ENCODE measurements at regions not wholly inside any gene's neighbourhood (a gene's known extent, or its start where the extent isn't known, plus 50 kb on each side); places are given as distances from the start of the nearest gene placed in this dataset.
A peak's percentile ranks its signal among the peaks of the same experiment; 100 is the strongest.

GRCh38 chr22:49106096-49106841 is 721.4 kb downstream of the BRD1 start:
- TF ChIP-seq CTCF (IDR thresholded peaks at IDR 0.05; ENCODE audit: poor library complexity, severe bottlenecking): no peak
- H3K36me3 ChIP-seq (ENCODE audit: low read depth): no peaks in the 10 kb centered on the region
- H3K27me3 ChIP-seq (ENCODE audit: insufficient read depth, poor library complexity, severe bottlenecking): no peaks in the 10 kb centered on the region
- H3K4me3 ChIP-seq (ENCODE audit: severe bottlenecking): no peak overlapping the region
- DNase-seq (ENCODE audit: low spot score): no peak
- no peak for ATAC-seq (ENCODE audit: low read depth)
- H3K4me1 ChIP-seq (ENCODE audit: insufficient read depth, poor library complexity, severe bottlenecking): no peaks in the 10 kb centered on the region
- H3K9me3 ChIP-seq (ENCODE audit: severe bottlenecking): no peaks in the 10 kb centered on the region
- H3K27ac ChIP-seq (ENCODE audit: poor library complexity, severe bottlenecking): no peak overlapping the region

GRCh38 chr22:49104434-49104833 is 723.2 kb downstream of the BRD1 start:
- no peaks in the 10 kb centered on the region for H3K27me3 ChIP-seq (ENCODE audit: insufficient read depth, poor library complexity, severe bottlenecking)

GRCh38 chr22:49103314-49104059 is 724.2 kb downstream of the BRD1 start:
- H3K4me1 ChIP-seq (ENCODE audit: insufficient read depth, poor library complexity, severe bottlenecking): no peaks in the 10 kb centered on the region
- ATAC-seq (ENCODE audit: low read depth) (no peak), DNase-seq (ENCODE audit: low spot score) (peak; percentile 15)
- no peaks in the 10 kb centered on the region for H3K36me3 ChIP-seq (ENCODE audit: low read depth)
- no peaks in the 10 kb centered on the region for H3K27me3 ChIP-seq (ENCODE audit: insufficient read depth, poor library complexity, severe bottlenecking)
- no peak overlapping the region for H3K4me3 ChIP-seq (ENCODE audit: severe bottlenecking)
- no peaks in the 10 kb centered on the region for H3K9me3 ChIP-seq (ENCODE audit: severe bottlenecking)
- no peak for TF ChIP-seq CTCF (IDR thresholded peaks at IDR 0.05; ENCODE audit: poor library complexity, severe bottlenecking)
- H3K27ac ChIP-seq (ENCODE audit: poor library complexity, severe bottlenecking): no peak overlapping the region

More at GRCh38 chr22:49104434-49104833, 723.2 kb downstream of the BRD1 start:
- H3K27ac ChIP-seq (ENCODE audit: poor library complexity, severe bottlenecking): no peak overlapping the region
- no peaks in the 10 kb centered on the region for H3K36me3 ChIP-seq (ENCODE audit: low read depth)
- ATAC-seq (ENCODE audit: low read depth): no peak
- H3K9me3 ChIP-seq (ENCODE audit: severe bottlenecking): no peaks in the 10 kb centered on the region
- no peak overlapping the region for H3K4me3 ChIP-seq (ENCODE audit: severe bottlenecking)
- no peak for DNase-seq (ENCODE audit: low spot score)
- TF ChIP-seq CTCF (IDR thresholded peaks at IDR 0.05; ENCODE audit: poor library complexity, severe bottlenecking): no peak
- no peaks in the 10 kb centered on the region for H3K4me1 ChIP-seq (ENCODE audit: insufficient read depth, poor library complexity, severe bottlenecking)

DNA sequence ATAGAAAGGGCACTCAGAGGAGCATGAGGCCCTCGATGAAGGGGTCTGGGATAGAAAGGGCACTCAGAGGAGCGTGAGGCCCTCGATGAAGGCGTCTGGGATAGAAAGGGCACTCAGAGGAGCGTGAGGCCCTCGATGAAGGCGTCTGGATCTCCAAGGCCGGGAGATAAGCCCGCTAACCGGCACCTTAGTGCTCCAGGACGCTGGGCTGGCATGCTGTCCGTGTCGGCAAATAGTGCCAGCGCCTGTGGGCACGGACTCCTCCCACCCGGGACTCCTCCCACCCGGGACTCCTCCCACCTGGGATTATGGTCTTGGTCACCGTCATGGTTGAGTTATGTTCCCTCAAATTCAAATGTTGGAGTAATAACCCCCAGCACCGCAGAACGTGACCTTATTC is 725.3 kb downstream of the BRD1 start:
- Histone ChIP-seq H3K36me3 (ENCODE audit: low read depth) (no peaks in the 10 kb centered on the region), H3K4me3 (ENCODE audit: severe bottlenecking) (no peak overlapping the region), H3K27me3 (ENCODE audit: insufficient read depth, poor library complexity, severe bottlenecking) (no peaks in the 10 kb centered on the region), H3K9me3 (ENCODE audit: severe bottlenecking) (no peaks in the 10 kb centered on the region), H3K4me1 (ENCODE audit: insufficient read depth, poor library complexity, severe bottlenecking) (no peaks in the 10 kb centered on the region), H3K27ac (ENCODE audit: poor library complexity, severe bottlenecking) (no peak overlapping the region)
- ATAC-seq (ENCODE audit: low read depth) (no peak), DNase-seq (ENCODE audit: low spot score) (no peak)
- TF ChIP-seq CTCF (IDR thresholded peaks at IDR 0.05; ENCODE audit: poor library complexity, severe bottlenecking): no peak

DNA sequence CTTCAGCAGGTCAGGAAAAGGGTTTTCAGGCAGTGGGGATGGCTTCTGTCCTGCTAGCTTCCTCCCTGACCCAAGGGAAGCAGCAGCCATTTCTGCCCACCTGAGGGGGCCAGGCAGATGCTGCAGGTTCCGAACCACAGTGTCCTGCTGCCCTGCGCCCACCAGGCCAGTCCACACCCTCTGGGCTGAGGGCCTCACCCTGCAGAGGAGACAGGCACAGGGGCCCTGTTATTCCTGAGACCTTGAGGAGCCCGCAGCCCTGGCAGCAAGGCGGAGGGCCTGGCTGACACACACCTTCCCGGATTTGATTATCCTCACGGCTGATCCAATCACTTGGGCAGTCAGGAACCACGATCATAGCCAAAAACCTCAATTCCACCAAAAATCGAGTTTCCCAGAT is 725.8 kb downstream of the BRD1 start:
- Histone ChIP-seq H3K27me3 (ENCODE audit: insufficient read depth, poor library complexity, severe bottlenecking) (no peaks in the 10 kb centered on the region), H3K4me3 (ENCODE audit: severe bottlenecking) (no peak overlapping the region), H3K27ac (ENCODE audit: poor library complexity, severe bottlenecking) (no peak overlapping the region), H3K4me1 (ENCODE audit: insufficient read depth, poor library complexity, severe bottlenecking) (no peaks in the 10 kb centered on the region), H3K9me3 (ENCODE audit: severe bottlenecking) (no peaks in the 10 kb centered on the region), H3K36me3 (ENCODE audit: low read depth) (no peaks in the 10 kb centered on the region)
- TF ChIP-seq CTCF (IDR thresholded peaks at IDR 0.05; ENCODE audit: poor library complexity, severe bottlenecking): no peak
- ATAC-seq (ENCODE audit: low read depth) (no peak), DNase-seq (ENCODE audit: low spot score) (peak; percentile 21)
